Lung (tissue), 11 donors: ENCODE measurements at regions not wholly inside any gene's neighbourhood (a gene's known extent, or its start where the extent isn't known, plus 50 kb on each side); places are given as distances from the start of the nearest gene placed in this dataset.

Experiments used
- ATAC-seq: fragments of 200-7000 bp; cut with Tn5 transposase; one replicate; pipeline ENCODE4 v1.9.1; 2020; ENCODE audit warnings: moderate number of reproducible peaks; ENCODE audit not compliant: insufficient read depth, low FRiP score
- DNase-seq, 3 donors: peaks; one replicate each; pipeline ENCODE4 v3.0.0-alpha.2; 2013 to 2017
- H3K27ac ChIP-seq, 2 donors: one replicate each; pipeline ENCODE4 v1.5.1; 2013; ENCODE audit warnings: mild to moderate bottlenecking in 2 of 2, moderate library complexity in 2 of 2, control low read depth in 1 of 2, inconsistent platforms in 1 of 2, low read depth in 1 of 2, low read length in 1 of 2
- H3K27me3 ChIP-seq, 3 donors: one replicate each; pipeline ENCODE4 v1.5.1; 2013; ENCODE audit warnings: low read length in 2 of 3; ENCODE audit not compliant: control insufficient read depth in 3 of 3, insufficient read depth in 3 of 3
- H3K36me3 ChIP-seq, 4 donors: one replicate each; pipeline ENCODE4 v1.5.1; 2013; ENCODE audit warnings: low read length in 4 of 4, mild to moderate bottlenecking in 1 of 4, moderate library complexity in 1 of 4; ENCODE audit not compliant: control insufficient read depth in 4 of 4, insufficient read depth in 4 of 4
- H3K4me1 ChIP-seq, 5 donors: one replicate each; pipeline ENCODE4 v1.5.1; 2013; ENCODE audit warnings: low read length in 5 of 5, mild to moderate bottlenecking in 2 of 5, moderate library complexity in 1 of 5; ENCODE audit not compliant: control insufficient read depth in 5 of 5, insufficient read depth in 5 of 5
- H3K4me3 ChIP-seq: one replicate; pipeline ENCODE4 v1.5.1; 2013; ENCODE audit warnings: mild to moderate bottlenecking, control low read depth, moderate library complexity
- H3K9ac ChIP-seq, 2 donors: one replicate each; pipeline ENCODE4 v1.5.1; 2013; ENCODE audit warnings: low read length in 2 of 2, control low read depth in 1 of 2; ENCODE audit not compliant: insufficient read depth in 1 of 2
- H3K9me3 ChIP-seq, 4 donors: one replicate each; pipeline ENCODE4 v1.5.1; 2013; ENCODE audit warnings: low read length in 3 of 4, mild to moderate bottlenecking in 1 of 4, moderate library complexity in 1 of 4; ENCODE audit not compliant: control insufficient read depth in 4 of 4, insufficient read depth in 3 of 4
- WGBS, 2 donors: extraction: QIAGEN DNeasy Blood & Tissue Kit; methylation state at CpG; one replicate each; pipeline ENCODE4 v1.1.7; 2013; 5-methylcytosine and 5-hydroxymethylcytosine counted together
- TF ChIP-seq, protein P1 (sequence below): IDR thresholded peaks from 2 replicates; pipeline ENCODE4 v1.5.1; 2012; ENCODE audit warnings: mild to moderate bottlenecking; ENCODE audit errors: control extremely low read depth, extremely low read depth
- donor health status: control.
- donor health status: control.
- donor health status: Bipolar disorder and iron deficiency.
- donor health status: healthy.
- donor health status: DM: yes; HTN: yes; CAD: no.

DNA sequence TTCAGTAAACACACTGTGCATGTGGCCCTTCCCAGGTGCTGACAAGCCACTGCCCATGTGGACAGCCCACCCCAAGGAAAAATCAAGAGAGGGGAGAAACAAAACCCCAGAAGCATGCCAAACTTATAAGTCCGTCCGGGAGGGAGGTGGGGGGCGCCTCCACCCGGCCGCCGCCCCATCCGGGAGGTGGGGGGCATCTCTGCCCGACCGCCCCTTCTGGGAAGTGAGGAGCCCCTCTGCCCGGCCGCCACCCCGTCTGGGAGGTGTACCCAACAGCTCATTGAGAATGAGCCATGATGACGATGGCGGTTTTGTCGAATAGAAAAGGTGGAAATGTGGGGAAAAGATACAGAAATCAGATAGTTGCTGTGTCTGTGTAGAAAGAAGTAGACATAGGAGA, 53.8 kb upstream of the C2CD4B start:
- Histone ChIP-seq H3K9ac (no peak overlapping the region), H3K4me1 (no peaks in the 10 kb centered on the region), H3K27me3 (no peaks in the 10 kb centered on the region), H3K9me3 (peaks cover 0 to 15% (median 7%) of the 10 kb centered on the region in 4 donors), H3K4me3 (no peak overlapping the region), H3K27ac (no peak overlapping the region), H3K36me3 (no peaks in the 10 kb centered on the region)
- no peak for ATAC-seq
- 93 to 96% methylated on average over 15 of the region's 15 CpGs for WGBS, 2 donors
- TF ChIP-seq, protein P1, sequence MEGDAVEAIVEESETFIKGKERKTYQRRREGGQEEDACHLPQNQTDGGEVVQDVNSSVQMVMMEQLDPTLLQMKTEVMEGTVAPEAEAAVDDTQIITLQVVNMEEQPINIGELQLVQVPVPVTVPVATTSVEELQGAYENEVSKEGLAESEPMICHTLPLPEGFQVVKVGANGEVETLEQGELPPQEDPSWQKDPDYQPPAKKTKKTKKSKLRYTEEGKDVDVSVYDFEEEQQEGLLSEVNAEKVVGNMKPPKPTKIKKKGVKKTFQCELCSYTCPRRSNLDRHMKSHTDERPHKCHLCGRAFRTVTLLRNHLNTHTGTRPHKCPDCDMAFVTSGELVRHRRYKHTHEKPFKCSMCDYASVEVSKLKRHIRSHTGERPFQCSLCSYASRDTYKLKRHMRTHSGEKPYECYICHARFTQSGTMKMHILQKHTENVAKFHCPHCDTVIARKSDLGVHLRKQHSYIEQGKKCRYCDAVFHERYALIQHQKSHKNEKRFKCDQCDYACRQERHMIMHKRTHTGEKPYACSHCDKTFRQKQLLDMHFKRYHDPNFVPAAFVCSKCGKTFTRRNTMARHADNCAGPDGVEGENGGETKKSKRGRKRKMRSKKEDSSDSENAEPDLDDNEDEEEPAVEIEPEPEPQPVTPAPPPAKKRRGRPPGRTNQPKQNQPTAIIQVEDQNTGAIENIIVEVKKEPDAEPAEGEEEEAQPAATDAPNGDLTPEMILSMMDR: no peak
- no peak for DNase-seq

DNA sequence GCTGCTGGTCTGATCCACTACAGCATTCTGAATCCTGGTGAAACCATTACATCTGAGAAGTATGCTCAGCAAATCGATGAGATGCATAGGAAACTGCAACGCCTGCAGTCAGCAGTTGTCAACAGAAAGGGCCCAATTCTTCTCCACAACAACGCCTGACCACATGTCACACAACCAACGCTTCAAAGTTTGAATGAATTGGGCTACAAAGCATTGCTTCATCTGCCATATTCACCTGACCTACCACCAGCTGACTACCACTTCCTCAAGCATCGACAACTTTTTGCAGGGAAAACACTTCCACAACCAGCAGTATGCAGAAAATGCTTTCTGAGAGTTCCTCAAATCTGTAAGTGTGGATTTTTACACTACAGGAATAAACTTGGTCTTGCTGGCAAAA, 54.7 kb upstream of the C2CD4B start:
- WGBS, 2 donors: 79 to 80% methylated on average over 5 of the region's 5 CpGs
- DNase-seq (no peak), ATAC-seq (no peak)
- no peaks in the 10 kb centered on the region for H3K4me1 ChIP-seq
- H3K27ac ChIP-seq: no peak overlapping the region
- no peak overlapping the region for H3K9ac ChIP-seq
- TF ChIP-seq, protein P1: no peak
- no peak overlapping the region for H3K4me3 ChIP-seq
- H3K36me3 ChIP-seq: no peaks in the 10 kb centered on the region
- H3K9me3 ChIP-seq: peaks cover 0 to 15% (median 7%) of the 10 kb centered on the region in 4 donors
- no peaks in the 10 kb centered on the region for H3K27me3 ChIP-seq

DNA sequence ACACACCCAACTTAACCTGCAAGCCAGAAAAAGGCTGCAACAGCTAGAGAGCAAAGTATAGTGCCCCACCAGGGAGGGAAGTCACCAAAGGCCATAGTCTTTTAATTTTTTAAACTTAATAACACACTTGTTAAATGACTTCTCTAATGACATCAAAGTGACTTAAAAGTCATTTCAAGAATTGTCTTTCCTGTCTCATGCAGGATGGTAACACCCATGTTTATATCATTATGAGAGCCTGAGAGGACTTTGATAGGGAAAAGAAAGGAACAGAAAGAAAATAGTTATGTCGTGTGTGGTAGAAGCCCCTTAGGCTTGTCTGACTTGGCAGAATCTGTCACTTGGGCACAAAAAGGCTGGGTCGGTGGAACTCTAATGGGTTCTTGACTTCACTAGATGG, 57.9 kb upstream of the C2CD4B start:
- Histone ChIP-seq H3K36me3 (no peaks in the 10 kb centered on the region), H3K4me3 (no peak overlapping the region), H3K9me3 (no peaks in the 10 kb centered on the region), H3K4me1 (no peaks in the 10 kb centered on the region), H3K27me3 (no peaks in the 10 kb centered on the region), H3K27ac (no peak overlapping the region), H3K9ac (no peak overlapping the region)
- DNase-seq (no peak), ATAC-seq (no peak)
- WGBS, 2 donors: 69 to 85% methylated on average over 2 of the region's 2 CpGs
- TF ChIP-seq, protein P1: no peak

DNA sequence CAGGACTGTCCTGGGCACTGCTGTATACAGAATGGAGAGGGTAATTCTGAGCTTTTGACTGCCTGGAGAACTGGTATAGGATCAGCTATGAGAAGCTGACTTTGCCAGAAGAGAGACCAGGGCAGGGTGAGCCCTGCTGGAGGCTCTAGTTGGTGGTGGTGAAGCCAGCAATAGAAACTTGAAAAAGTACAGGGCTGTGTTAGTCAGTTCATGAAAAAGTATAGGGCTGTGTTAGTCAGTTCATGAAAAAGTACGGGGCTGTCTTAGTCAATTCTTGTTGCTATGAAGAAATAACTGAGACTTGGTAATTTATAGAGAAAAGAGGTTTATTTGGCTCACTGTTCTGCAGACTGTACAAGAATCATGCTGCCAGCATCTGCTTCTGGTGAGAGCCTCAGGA, 63.5 kb upstream of the C2CD4B start:
- Histone ChIP-seq H3K27ac (no peak overlapping the region), H3K9me3 (no peaks in the 10 kb centered on the region), H3K36me3 (no peaks in the 10 kb centered on the region), H3K4me1 (no peaks in the 10 kb centered on the region), H3K9ac (no peak overlapping the region), H3K4me3 (no peak overlapping the region), H3K27me3 (no peaks in the 10 kb centered on the region)
- ATAC-seq (no peak), DNase-seq (no peak)
- 86% methylated on average over 1 of the region's 1 CpG for WGBS, 2 donors
- TF ChIP-seq, protein P1: no peak
